PC-3 (cell line): ENCODE measurements at regions not wholly inside any gene's neighbourhood (a gene's known extent, or its start where the extent isn't known, plus 50 kb on each side); places are given as distances from the start of the nearest gene placed in this dataset.

ENCODE experiments used
- CTCF ChIP-seq: fragments of 300-600 bp; sonication (generic); conservative IDR thresholded peaks from 2 replicates; pipeline ENCODE4 v1.5.1; 2017; ENCODE audit warnings: antibody characterized with exemption, low read depth, mild to moderate bottlenecking, low read length
- EZH2 ChIP-seq: fragments of 300-600 bp; sonication (generic); IDR thresholded peaks from one replicate; pipeline ENCODE4 v1.6.1; 2017; ENCODE audit warnings: antibody characterized with exemption, mild to moderate bottlenecking, low read length; ENCODE audit not compliant: unreplicated experiment

- TF ChIP-seq CTCF = no peak
- no peak for TF ChIP-seq EZH2
These were observed 51.0 kb upstream of the TNC start for GRCh38 chr9:115169003-115169402.
